K562 (cell line): ENCODE measurements at regions not wholly inside any gene's neighbourhood (a gene's known extent, or its start where the extent isn't known, plus 50 kb on each side); places are given as distances from the start of the nearest gene placed in this dataset.
A peak's percentile ranks its signal among the peaks of the same experiment; 100 is the strongest.

Source experiments
- ATAC-seq: fragments of 200-7000 bp; cut with Tn5 transposase; 3 replicates; pipeline ENCODE4 v1.9.1; 2020; ENCODE audit warnings: moderate library complexity
- BruUV-seq: library from RNA; stranded (reverse); fragments of 400-500 nt; replicated peaks from 2 replicates; lab custom pipeline; 2021; lab: Mats Ljungman, UMichigan
- CTCF ChIA-PET: fragments of 300-600 bp; formaldehyde crosslinking; extraction: SDS; loops from one replicate; lab custom pipeline; 2021; ENCODE audit warnings: low intra/inter-chr PET ratio; lab: Yijun Ruan, JAX
- POLR2A ChIA-PET: fragments of 300-600, 350-650 bp; sonication (Branson Sonifier 250); formaldehyde crosslinking; extraction: SDS; loops from one replicate; lab custom pipeline; 2021; ENCODE audit warnings: antibody characterized with exemption, inconsistent platforms; lab: Yijun Ruan, JAX
- DNase-seq, 4 experiments: peaks; one replicate each; pipeline versions ENCODE4 v3.0.0 to v3.0.0-alpha.2; 2011 to 2018; ENCODE audit warnings: low spot score in 3 of 4, mixed read lengths in 3 of 4; ENCODE audit errors: extremely low read depth in 1 of 4
- FAIRE-seq: peaks from 2 replicates; lab custom pipeline; 2011; peaks lifted over from hg19 to GRCh38; lab: Jason Lieb, UNC
- H2AFZ ChIP-seq: 2 replicates; pipeline ENCODE4 v1.6.0; 2011; ENCODE audit warnings: low read depth, low read length, control low read depth, inconsistent platforms
- H3K27ac ChIP-seq: fragments of 200-600 bp; 3 replicates; pipeline ENCODE4 v1.8.0; 2011; ENCODE audit warnings: low read depth, mild to moderate bottlenecking, control low read depth, inconsistent platforms, low read length, moderate library complexity, mixed read lengths; ENCODE audit errors: extremely low read depth
- H3K27me3 ChIP-seq, 2 experiments: fragments of 300-600 bp in 1 of 2; 2 replicates in 1 of 2; 3 replicates in 1 of 2; pipeline versions ENCODE4 v1.6.0 to v1.8.0; 2011; ENCODE audit warnings: inconsistent platforms in 2 of 2, low read length in 2 of 2, mild to moderate bottlenecking in 1 of 2, mixed read lengths in 1 of 2, moderate library complexity in 1 of 2; ENCODE audit not compliant: control insufficient read depth in 2 of 2, insufficient read depth in 2 of 2
- H3K36me3 ChIP-seq: fragments of 300-600 bp; 3 replicates; pipeline ENCODE4 v1.8.0; 2011; ENCODE audit warnings: mild to moderate bottlenecking, low read length, inconsistent platforms; ENCODE audit not compliant: control insufficient read depth, insufficient read depth
- H3K4me1 ChIP-seq, 2 experiments: fragments of 200-600 bp in 1 of 2; replicated peaks in 1 of 2; 2 replicates in 1 of 2; 3 replicates in 1 of 2; pipeline versions ENCODE4 v1.5.1 to v1.8.0; 2011; ENCODE audit warnings: inconsistent platforms in 2 of 2, low read length in 2 of 2, mild to moderate bottlenecking in 1 of 2, mixed read lengths in 1 of 2, moderate library complexity in 1 of 2; ENCODE audit not compliant: control insufficient read depth in 2 of 2, insufficient read depth in 2 of 2
- H3K4me2 ChIP-seq: 2 replicates; pipeline ENCODE4 v1.6.1; 2011; ENCODE audit warnings: low read length, control low read depth, inconsistent platforms, mixed read lengths; ENCODE audit not compliant: insufficient read depth
- H3K4me3 ChIP-seq: fragments of 200-600 bp; sonication (generic), shearing (Covaris generic); 2 replicates; pipeline ENCODE4 v1.5.1; 2016; ENCODE audit warnings: control low read depth, inconsistent platforms
- H3K79me2 ChIP-seq: fragments of 200-600 bp; 3 replicates; pipeline ENCODE4 v1.8.0; 2011; ENCODE audit warnings: low read length, inconsistent platforms; ENCODE audit not compliant: control insufficient read depth, insufficient read depth
- H3K9ac ChIP-seq, 2 experiments: 2 replicates each; pipeline versions ENCODE4 v1.6.0 to v1.6.1; 2011; ENCODE audit warnings: low read depth in 2 of 2, low read length in 2 of 2, control low read depth in 1 of 2, inconsistent platforms in 1 of 2, mild to moderate bottlenecking in 1 of 2, mixed read lengths in 1 of 2; ENCODE audit not compliant: insufficient read depth in 1 of 2
- H3K9me1 ChIP-seq: one replicate; pipeline ENCODE4 v1.6.0; 2011; ENCODE audit warnings: inconsistent platforms, mild to moderate bottlenecking, low read length, moderate library complexity; ENCODE audit not compliant: control insufficient read depth, insufficient read depth
- H3K9me3 ChIP-seq: replicated peaks from 2 replicates; pipeline ENCODE4 v1.5.1; 2011; ENCODE audit warnings: low read depth, low read length, inconsistent platforms; ENCODE audit not compliant: control insufficient read depth, insufficient read depth
- H4K20me1 ChIP-seq: replicated peaks from 2 replicates; pipeline ENCODE4 v1.6.1; 2011; ENCODE audit warnings: low read length, inconsistent platforms, mixed read lengths; ENCODE audit not compliant: control insufficient read depth, insufficient read depth
- CXXC5 ChIP-seq: fragments of 250-450 bp; sonication (Bioruptor Pico); IDR thresholded peaks from 2 replicates; pipeline ENCODE4 v1.8.0; 2022; ENCODE audit warnings: inconsistent platforms, mild to moderate bottlenecking, moderate library complexity
- HEY1 ChIP-seq: fragments of 250-450 bp; sonication (Bioruptor Pico); IDR thresholded peaks from 2 replicates; pipeline ENCODE4 v1.5.0; 2020; ENCODE audit warnings: mild to moderate bottlenecking, moderate library complexity, borderline replicate concordance
- NFE2 ChIP-seq: IDR thresholded peaks from 2 replicates; pipeline ENCODE4 v1.6.1; 2014; ENCODE audit warnings: antibody characterized with exemption, low read depth
- SMAD2 ChIP-seq: fragments of 150-350 bp; IDR thresholded peaks from 2 replicates; pipeline ENCODE4 v1.6.1; 2014; ENCODE audit warnings: low read depth, mild to moderate bottlenecking, low read length
- SOX6 ChIP-seq: fragments of 450-650 bp; IDR thresholded peaks from 2 replicates; pipeline ENCODE4 v1.6.1; 2014; ENCODE audit warnings: mild to moderate bottlenecking
- THRAP3 ChIP-seq: fragments of 450-650 bp; IDR thresholded peaks from 2 replicates; pipeline ENCODE4 v1.6.1; 2016; ENCODE audit warnings: mild to moderate bottlenecking, inconsistent platforms, borderline replicate concordance
- ZKSCAN1 ChIP-seq: fragments of 150-350 bp; IDR thresholded peaks from 2 replicates; pipeline ENCODE4 v1.6.1; 2016; ENCODE audit warnings: low read depth, low read length
- ZNF197 ChIP-seq: fragments of 200-800 bp; sonication (Bioruptor generic); IDR thresholded peaks from 2 replicates; pipeline ENCODE4 v1.6.1; 2016; ENCODE audit warnings: low read depth, missing genetic modification characterization, missing compliant biosample characterization
- ZNF444 ChIP-seq: fragments of 250-450 bp; sonication (Bioruptor Pico); IDR thresholded peaks from 2 replicates; pipeline ENCODE4 v1.4.0; 2020; ENCODE audit warnings: mild to moderate bottlenecking, moderate library complexity
- WGBS: fragments of 100-300 bp; shearing (Covaris generic); methylation state at CpG from one replicate; pipeline ENCODE4 v1.1.6; 2016; ENCODE audit warnings: low coverage, mixed read lengths; ENCODE audit not compliant: insufficient coverage; ENCODE audit errors: missing lambda C conversion rate; 5-methylcytosine and 5-hydroxymethylcytosine counted together
- in situ Hi-C: fragments of 300-500 bp; cut with MboI; formaldehyde crosslinking; loops from 4 replicates; pipeline ENCODE4 v1.15.0; 2018; ENCODE audit warnings: inconsistent platforms, mixed read lengths
- intact Hi-C: fragments of 100-400 bp; cut with micrococcal nuclease; formaldehyde crosslinking; loops from 2 replicates; pipeline ENCODE4 v1.14.2; 2022
- TF ChIP-seq, protein P1 (sequence below): fragments of 250-450 bp; sonication (Bioruptor Pico); IDR thresholded peaks from 2 replicates; pipeline ENCODE4 v1.8.0; 2022; ENCODE audit warnings: moderate library complexity, mild to moderate bottlenecking, inconsistent platforms

DNA sequence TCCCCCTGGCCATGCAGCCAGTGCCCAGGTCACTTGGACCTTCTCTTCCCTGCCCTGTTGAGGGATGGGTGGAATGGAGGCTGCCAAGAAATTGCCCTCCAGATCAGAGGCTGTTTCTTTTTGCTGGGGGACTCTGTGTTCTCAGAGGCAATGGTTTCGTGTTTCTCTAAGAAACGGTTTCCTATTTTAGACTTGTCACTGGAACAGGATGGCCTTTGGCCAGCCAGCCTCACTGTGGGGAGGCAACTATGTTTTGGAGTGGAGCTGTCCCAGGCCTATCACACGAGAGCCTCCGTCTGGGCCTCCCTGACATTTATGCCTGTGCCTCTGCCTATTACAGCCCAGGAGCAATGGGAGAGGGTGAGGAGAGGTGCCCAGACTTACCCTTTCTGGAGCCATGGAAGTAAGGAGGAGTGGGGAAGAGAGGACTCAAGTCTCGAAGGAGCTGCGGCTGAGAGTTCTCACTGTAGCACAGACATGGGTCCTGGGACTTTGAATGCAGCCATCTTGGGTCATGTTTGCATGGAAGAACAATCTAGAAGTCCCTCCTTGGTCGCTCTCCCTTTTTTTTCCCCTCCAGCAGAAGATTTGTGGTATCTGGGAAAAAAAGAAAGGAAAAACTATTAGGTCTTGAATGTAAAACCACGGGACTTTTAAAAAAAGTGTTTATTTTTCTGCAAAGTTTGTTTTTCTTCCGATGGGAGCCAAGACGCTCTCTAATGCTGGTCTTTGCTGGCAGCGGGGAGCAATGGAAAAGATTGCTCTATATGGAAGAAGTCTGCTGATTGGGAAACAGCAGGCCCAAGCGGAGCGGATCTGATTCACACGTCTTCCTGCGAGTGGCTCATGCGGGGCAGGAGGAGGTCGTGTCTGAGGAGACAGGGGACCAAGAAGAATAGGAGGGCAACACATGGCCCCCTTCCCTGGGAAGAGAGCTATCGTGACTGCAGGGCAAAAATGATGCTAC lies 219.2 kb downstream of the FOXD2 start:
- no peaks in the 10 kb centered on the region for H3K4me1 ChIP-seq
- no peak overlapping the region for H3K9ac ChIP-seq
- H3K4me3 ChIP-seq = no peak overlapping the region
- no peak overlapping the region for H3K27ac ChIP-seq
- intact Hi-C loops = no loop called here
- under 1% methylated on average over 18 of the region's 18 CpGs for WGBS
- H2AFZ ChIP-seq = no peak overlapping the region
- H3K36me3 ChIP-seq = no peaks in the 10 kb centered on the region
- BruUV-seq = no TSS peak
- 0 out of 2 replicates have a peak, but pooled peaks have one; percentile 30 for TF ChIP-seq ZKSCAN1
- no peak for TF ChIP-seq THRAP3
- no peak overlapping the region for H3K4me2 ChIP-seq
- CTCF ChIA-PET = no interaction called here
- H3K79me2 ChIP-seq = no peaks in the 10 kb centered on the region
- DNase-seq (no peak), FAIRE-seq (no peak), ATAC-seq (no peak; the same call in 2 of the 3 replicates)
- POLR2A ChIA-PET = interaction anchor here (0.6 kb wide), 1 partner anchor 32 kb away, joined by 3 read pairs; no protein-coding TSS in a partner anchor
- H3K27me3 ChIP-seq = peaks cover 16 to 38% of the 10 kb centered on the region in 2 experiments
- no peaks in the 10 kb centered on the region for H4K20me1 ChIP-seq
- H3K9me1 ChIP-seq = no peaks in the 10 kb centered on the region
- in situ Hi-C loops = no loop called here
- H3K9me3 ChIP-seq = no peaks in the 10 kb centered on the region

DNA sequence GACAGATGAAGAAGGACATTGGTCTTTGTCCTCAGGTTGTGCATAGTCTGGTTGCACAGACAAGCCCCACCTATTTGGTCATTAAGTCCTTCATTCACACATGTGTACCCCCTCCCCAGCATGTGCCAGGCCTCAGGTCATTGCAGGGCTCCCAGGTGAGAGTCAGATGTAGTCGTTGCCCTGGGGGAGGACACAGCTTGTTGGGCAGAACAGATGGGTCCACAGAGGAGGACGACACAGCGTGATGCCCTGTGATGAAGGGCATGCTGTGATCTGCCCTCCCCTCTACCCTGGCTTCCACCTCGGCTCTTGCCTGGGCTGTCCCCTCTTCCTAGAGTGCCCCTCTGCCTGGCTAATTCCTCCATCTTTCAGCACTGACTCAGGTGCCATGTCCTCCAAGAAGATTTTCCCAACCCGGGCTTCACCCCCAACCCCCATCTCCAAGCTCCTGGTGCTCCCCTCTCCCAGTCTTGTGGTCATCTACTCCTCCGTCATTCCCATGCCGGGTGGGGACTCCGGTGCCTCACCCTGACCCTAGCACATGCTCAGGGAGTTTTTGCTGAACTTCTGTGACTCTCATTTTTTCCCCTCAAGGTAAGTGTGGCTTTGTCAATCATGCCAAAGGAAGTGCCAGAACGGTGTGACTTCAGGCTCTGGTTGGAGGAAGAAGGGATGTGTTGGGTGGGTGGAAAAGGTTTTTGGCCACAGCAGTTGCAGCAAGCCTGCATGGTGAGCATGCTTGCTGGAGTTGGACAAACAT lies 220.5 kb downstream of the FOXD2 start:
- no peak overlapping the region for H2AFZ ChIP-seq
- no peak overlapping the region for H3K4me3 ChIP-seq
- intact Hi-C loops (no loop called here), in situ Hi-C loops (no loop called here)
- POLR2A ChIA-PET = interaction anchor here (0.7 kb wide), 2 partner anchors 83 to 842 kb away, joined by 3 to 4 read pairs; no protein-coding TSS in a partner anchor
- no peak overlapping the region for H3K4me2 ChIP-seq
- CTCF ChIA-PET = no interaction called here
- no TSS peak for BruUV-seq
- no peak overlapping the region for H3K27ac ChIP-seq
- no peaks in the 10 kb centered on the region for H3K9me3 ChIP-seq
- no peak overlapping the region for H3K9ac ChIP-seq
- 5% methylated on average over 9 of the region's 9 CpGs for WGBS
- DNase-seq (no peak), ATAC-seq (no peak), FAIRE-seq (no peak)
- no peaks in the 10 kb centered on the region for H3K4me1 ChIP-seq
- no peaks in the 10 kb centered on the region for H3K79me2 ChIP-seq
- H3K9me1 ChIP-seq = no peaks in the 10 kb centered on the region
- no peaks in the 10 kb centered on the region for H4K20me1 ChIP-seq
- no peaks in the 10 kb centered on the region for H3K36me3 ChIP-seq
- H3K27me3 ChIP-seq = peaks cover 16 to 33% of the 10 kb centered on the region in 2 experiments
- TF ChIP-seq SOX6 = no peak
- no peak for TF ChIP-seq HEY1 (CRISPR knock-in tag)
- TF ChIP-seq, protein P1, sequence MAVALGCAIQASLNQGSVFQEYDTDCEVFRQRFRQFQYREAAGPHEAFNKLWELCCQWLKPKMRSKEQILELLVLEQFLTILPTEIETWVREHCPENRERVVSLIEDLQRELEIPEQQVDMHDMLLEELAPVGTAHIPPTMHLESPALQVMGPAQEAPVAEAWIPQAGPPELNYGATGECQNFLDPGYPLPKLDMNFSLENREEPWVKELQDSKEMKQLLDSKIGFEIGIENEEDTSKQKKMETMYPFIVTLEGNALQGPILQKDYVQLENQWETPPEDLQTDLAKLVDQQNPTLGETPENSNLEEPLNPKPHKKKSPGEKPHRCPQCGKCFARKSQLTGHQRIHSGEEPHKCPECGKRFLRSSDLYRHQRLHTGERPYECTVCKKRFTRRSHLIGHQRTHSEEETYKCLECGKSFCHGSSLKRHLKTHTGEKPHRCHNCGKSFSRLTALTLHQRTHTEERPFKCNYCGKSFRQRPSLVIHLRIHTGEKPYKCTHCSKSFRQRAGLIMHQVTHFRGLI (CRISPR knock-in tag) = no peak
- no peak for TF ChIP-seq CXXC5 (CRISPR knock-in tag)
- no peak for TF ChIP-seq ZNF444 (CRISPR knock-in tag)
- TF ChIP-seq ZNF197 (CRISPR knock-in tag) = no peak
- no peak for TF ChIP-seq NFE2
- no peak for TF ChIP-seq SMAD2
